HUES48 (cell line): ENCODE measurements at regions not wholly inside any gene's neighbourhood (a gene's known extent, or its start where the extent isn't known, plus 50 kb on each side); places are given as distances from the start of the nearest gene placed in this dataset.

Source experiments
- H3K27ac ChIP-seq: one replicate; pipeline ENCODE4 v1.7.0; 2013; ENCODE audit warnings: low read depth, low read length, inconsistent platforms
- H3K27me3 ChIP-seq: 2 replicates; pipeline ENCODE4 v1.6.1; 2013; ENCODE audit warnings: mild to moderate bottlenecking, low read length; ENCODE audit not compliant: control insufficient read depth, insufficient read depth
- H3K36me3 ChIP-seq: 2 replicates; pipeline ENCODE4 v1.6.1; 2013; ENCODE audit warnings: low read length; ENCODE audit not compliant: control insufficient read depth, insufficient read depth
- H3K4me1 ChIP-seq: 2 replicates; pipeline ENCODE4 v1.6.1; 2013; ENCODE audit warnings: mild to moderate bottlenecking, low read length; ENCODE audit not compliant: control insufficient read depth, insufficient read depth
- H3K4me3 ChIP-seq: 2 replicates; pipeline ENCODE4 v1.5.1; 2013; ENCODE audit warnings: mild to moderate bottlenecking, low read depth, low read length
- H3K9ac ChIP-seq: 2 replicates; pipeline ENCODE4 v1.6.1; 2013; ENCODE audit warnings: mild to moderate bottlenecking, low read depth, low read length, moderate library complexity
- H3K9me3 ChIP-seq: 2 replicates; pipeline ENCODE4 v1.6.1; 2013; ENCODE audit warnings: low read length; ENCODE audit not compliant: control insufficient read depth, insufficient read depth

DNA sequence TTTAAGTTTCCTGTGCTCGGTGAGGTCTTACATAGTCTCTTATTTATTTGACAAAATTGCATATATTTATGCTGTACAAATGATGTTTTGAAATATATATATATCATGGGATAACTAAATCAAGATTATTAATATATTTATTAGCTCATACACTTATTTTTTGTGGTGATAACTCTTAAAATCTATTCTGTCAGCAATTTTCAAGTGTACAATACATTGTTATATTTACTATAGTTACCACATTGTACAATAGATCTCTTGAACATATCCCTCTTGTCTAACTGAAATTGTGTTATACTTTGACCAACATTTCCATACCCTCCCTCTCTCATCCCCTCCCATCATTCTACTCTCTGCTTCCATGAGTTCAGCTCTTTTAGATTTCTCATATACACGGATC lies 516.6 kb upstream of the LCORL start:
- H3K4me1 ChIP-seq, result no peaks in the 10 kb centered on the region
- no peak overlapping the region for H3K4me3 ChIP-seq
- no peak overlapping the region for H3K9ac ChIP-seq
- no peaks in the 10 kb centered on the region for H3K27me3 ChIP-seq
- no peak overlapping the region for H3K27ac ChIP-seq
- no peaks in the 10 kb centered on the region for H3K9me3 ChIP-seq
- no peaks in the 10 kb centered on the region for H3K36me3 ChIP-seq

DNA sequence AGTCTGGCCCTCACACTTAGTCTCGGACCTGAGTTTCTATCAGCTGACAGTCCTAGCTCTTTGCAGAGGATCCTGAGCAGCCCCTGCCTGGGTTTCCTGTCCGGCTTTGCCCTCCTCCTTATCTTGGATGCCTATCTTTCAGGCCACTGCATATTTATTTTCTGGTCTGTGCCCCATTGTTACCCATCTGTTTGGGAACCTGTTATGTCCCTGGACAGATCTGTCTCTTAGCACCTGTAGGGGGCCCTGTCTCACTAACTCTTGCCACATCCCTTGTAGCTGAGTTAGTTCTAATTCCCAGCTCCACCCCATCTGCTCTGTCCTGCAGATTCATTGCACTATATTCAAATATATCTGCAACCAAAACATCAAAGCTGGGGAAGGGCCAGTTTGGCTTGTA lies 514.9 kb upstream of the LCORL start:
- Histone ChIP-seq H3K4me1 (no peaks in the 10 kb centered on the region), H3K4me3 (no peak overlapping the region), H3K9me3 (no peaks in the 10 kb centered on the region), H3K27me3 (no peaks in the 10 kb centered on the region), H3K9ac (no peak overlapping the region), H3K36me3 (no peaks in the 10 kb centered on the region), H3K27ac (no peak overlapping the region)

DNA sequence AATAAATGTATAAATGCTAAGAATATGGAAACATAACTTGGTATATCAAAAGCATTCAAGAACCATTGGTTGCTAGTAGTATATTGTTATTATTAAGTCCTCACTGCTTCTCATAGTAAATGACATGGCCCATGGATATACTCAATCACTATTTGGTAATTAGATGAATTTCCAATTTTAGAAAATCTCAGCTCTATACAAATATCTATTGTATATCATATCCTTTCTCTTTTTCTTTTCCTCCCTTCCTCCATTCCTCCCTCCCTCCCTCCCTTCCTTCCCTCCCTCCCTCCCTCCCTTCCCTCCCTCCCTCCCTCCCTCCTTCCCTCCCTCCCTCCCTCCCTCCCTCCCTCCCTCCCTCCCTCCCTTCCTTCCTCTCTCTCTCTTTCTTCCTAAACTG lies 514.4 kb upstream of the LCORL start:
- H3K9me3 ChIP-seq, result no peaks in the 10 kb centered on the region
- H3K9ac ChIP-seq, result no peak overlapping the region
- no peak overlapping the region for H3K4me3 ChIP-seq
- no peaks in the 10 kb centered on the region for H3K27me3 ChIP-seq
- no peaks in the 10 kb centered on the region for H3K36me3 ChIP-seq
- no peaks in the 10 kb centered on the region for H3K4me1 ChIP-seq
- H3K27ac ChIP-seq, result no peak overlapping the region

DNA sequence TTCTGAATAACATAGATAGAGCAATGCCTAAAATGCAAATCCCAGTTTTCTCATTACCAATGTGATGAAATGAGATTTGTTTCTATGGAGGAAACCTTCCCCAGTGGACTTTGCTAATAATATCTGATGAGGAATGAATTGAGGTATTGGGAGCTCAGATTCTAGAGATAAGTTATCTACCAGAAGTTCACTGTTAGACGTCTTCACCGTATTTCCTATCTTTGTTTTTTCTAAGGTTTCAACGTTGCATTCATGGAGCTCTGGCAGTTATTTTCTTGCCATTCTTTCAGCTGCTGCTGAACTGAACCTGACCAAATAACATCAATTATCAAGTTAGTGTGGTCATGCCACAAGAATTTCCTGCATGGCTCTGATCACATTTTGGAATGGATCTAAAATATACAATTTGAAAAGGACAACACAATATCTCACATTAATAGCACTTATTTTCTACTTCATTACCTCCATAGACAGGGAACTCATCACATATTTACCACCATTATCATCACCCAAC lies 511.8 kb upstream of the LCORL start:
- no peak overlapping the region for H3K27ac ChIP-seq
- no peak overlapping the region for H3K4me3 ChIP-seq
- H3K9ac ChIP-seq, result no peak overlapping the region
- H3K27me3 ChIP-seq, result no peaks in the 10 kb centered on the region
- H3K36me3 ChIP-seq, result no peaks in the 10 kb centered on the region
- no peaks in the 10 kb centered on the region for H3K4me1 ChIP-seq
- H3K9me3 ChIP-seq, result no peaks in the 10 kb centered on the region

DNA sequence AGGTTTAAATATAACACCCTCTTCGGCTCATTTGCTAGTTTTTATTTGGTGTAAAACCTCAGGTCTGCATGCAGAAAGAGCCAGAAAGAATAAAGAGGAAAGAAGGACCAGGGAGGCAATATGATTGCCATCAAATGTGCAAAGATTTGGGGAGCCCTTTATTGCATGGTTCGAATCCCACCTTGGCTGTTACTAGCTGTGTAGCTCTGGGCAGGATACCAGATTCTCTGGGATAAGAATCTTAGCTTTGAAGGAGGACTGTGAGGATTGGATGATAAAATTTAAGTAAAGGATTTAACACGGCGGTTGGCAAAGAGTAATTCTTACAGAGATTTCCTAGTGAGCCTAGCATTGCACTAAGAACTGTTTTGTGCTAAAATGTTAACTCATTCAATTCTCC lies 510.2 kb upstream of the LCORL start:
- Histone ChIP-seq H3K9ac (no peak overlapping the region), H3K27me3 (no peaks in the 10 kb centered on the region), H3K36me3 (no peaks in the 10 kb centered on the region), H3K4me3 (no peak overlapping the region), H3K4me1 (no peaks in the 10 kb centered on the region), H3K9me3 (no peaks in the 10 kb centered on the region), H3K27ac (no peak overlapping the region)

DNA sequence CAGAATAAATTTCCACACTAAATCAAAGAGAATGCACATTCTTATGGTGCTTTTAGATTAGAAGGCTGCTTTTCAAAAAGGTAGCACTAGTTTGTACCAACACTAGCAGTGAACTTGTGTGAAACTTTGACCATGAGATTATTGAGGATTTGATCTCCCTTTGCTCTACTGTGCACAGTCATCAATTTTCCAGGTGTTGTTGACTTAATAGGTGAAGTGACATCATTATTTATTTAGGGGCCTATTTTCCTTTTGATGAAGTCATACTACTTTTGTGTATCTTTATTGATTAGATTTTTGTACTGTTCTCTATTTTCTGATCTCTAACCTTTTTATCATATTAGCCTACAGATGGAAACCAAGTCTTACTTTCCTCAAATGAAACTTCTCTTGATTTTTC lies 507.9 kb upstream of the LCORL start:
- Histone ChIP-seq H3K4me3 (no peak overlapping the region), H3K9ac (no peak overlapping the region)

DNA sequence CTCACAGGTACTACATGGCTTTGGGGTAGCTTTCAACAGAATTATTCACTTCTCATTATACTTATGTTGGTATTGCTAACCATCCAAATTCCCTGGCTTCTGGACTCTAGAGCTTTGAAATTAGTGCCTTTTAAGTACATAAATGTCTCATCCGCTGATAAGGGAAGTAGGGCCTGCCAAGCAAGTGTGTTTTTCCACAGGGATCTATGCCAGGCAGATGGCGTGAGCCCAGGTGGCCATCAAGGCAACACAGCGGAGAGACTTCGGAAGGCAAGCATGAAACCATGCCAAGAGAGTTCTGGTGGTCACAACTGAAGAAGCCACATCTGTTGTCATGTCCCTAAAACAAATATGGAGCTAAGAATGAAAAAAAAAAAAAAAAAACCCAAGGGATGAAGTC lies 503.1 kb upstream of the LCORL start:
- Histone ChIP-seq H3K27ac (no peak overlapping the region), H3K9me3 (no peaks in the 10 kb centered on the region), H3K4me1 (no peaks in the 10 kb centered on the region), H3K9ac (no peak overlapping the region), H3K36me3 (no peaks in the 10 kb centered on the region), H3K4me3 (no peak overlapping the region), H3K27me3 (no peaks in the 10 kb centered on the region)

More for the DNA sequence above, 507.9 kb upstream of the LCORL start:
- Histone ChIP-seq H3K9me3 (no peaks in the 10 kb centered on the region), H3K27ac (no peak overlapping the region), H3K4me1 (no peaks in the 10 kb centered on the region), H3K36me3 (no peaks in the 10 kb centered on the region), H3K27me3 (no peaks in the 10 kb centered on the region)

DNA sequence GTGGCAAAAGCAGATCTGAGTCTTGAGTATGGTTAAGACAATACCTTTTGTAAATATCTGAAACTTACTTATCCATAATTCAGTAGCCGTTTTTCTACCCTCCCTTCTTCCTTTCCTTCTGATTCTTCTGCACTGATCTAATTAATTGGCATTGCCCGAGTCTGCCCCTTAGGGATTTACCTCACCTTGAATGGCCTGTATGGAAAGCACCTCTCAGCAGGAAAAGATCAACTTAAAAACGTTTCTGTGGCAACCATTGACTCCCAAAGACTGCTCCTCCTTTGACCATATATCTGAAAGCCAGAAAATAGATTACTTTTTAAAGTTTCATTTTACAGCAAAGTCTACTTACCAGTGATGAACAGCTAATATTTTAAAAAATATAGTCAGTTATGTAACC lies 496.5 kb upstream of the LCORL start:
- Histone ChIP-seq H3K36me3 (no peaks in the 10 kb centered on the region), H3K27me3 (peaks cover 30% of the 10 kb centered on the region), H3K27ac (no peak overlapping the region), H3K4me1 (peaks cover 4% of the 10 kb centered on the region; the same call in 1 of the 2 replicates), H3K9ac (no peak overlapping the region), H3K4me3 (no peak overlapping the region), H3K9me3 (no peaks in the 10 kb centered on the region)

DNA sequence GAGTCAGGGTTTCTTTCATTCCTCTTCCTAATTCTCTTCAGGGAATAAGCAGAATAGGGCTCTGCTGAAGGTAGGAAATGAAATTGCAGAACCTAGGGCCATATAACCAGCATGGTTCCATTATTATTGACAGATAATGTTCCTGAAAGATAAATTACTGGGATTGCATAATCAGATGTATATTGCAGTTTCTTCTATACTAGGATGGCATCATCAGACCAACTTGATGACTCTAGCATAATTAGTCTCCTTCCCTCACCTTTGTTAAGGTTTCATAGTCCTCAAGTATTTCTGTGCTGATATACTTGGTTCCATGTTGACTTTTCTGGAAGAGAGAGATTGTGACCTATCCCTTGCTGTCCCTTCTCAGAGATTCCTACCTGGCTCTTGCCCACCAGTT lies 492.3 kb upstream of the LCORL start:
- H3K9me3 ChIP-seq, result no peaks in the 10 kb centered on the region
- H3K4me1 ChIP-seq, result peaks cover 8% of the 10 kb centered on the region; the same call in 1 of the 2 replicates
- H3K27ac ChIP-seq, result no peak overlapping the region
- H3K9ac ChIP-seq, result no peak overlapping the region
- H3K4me3 ChIP-seq, result no peak overlapping the region
- H3K36me3 ChIP-seq, result no peaks in the 10 kb centered on the region
- peaks cover 23% of the 10 kb centered on the region for H3K27me3 ChIP-seq

DNA sequence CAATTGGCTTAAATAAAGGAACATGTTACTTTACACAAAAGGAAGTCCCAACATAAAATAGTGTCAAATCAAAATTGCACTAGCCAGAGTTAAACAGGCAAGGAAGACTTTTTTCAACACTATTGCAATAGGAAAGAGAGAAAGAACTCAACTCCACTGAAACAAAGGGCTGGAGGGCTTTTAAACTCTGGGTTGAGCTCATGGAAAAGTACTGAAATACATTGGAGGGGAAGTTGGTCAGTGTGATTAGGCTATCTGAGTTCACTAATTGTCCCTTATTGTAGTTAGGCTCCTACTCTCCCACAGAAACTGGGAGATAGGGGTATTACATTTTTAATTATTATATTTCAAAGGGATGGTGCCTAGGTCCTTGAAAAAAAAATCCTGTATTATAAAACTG lies 491.2 kb upstream of the LCORL start:
- H3K9me3 ChIP-seq, result no peaks in the 10 kb centered on the region
- H3K27ac ChIP-seq, result no peak overlapping the region
- H3K4me1 ChIP-seq, result peaks cover 6% of the 10 kb centered on the region; the same call in 1 of the 2 replicates
- H3K36me3 ChIP-seq, result no peaks in the 10 kb centered on the region
- peaks cover 12% of the 10 kb centered on the region for H3K27me3 ChIP-seq
- no peak overlapping the region for H3K4me3 ChIP-seq
- no peak overlapping the region for H3K9ac ChIP-seq

DNA sequence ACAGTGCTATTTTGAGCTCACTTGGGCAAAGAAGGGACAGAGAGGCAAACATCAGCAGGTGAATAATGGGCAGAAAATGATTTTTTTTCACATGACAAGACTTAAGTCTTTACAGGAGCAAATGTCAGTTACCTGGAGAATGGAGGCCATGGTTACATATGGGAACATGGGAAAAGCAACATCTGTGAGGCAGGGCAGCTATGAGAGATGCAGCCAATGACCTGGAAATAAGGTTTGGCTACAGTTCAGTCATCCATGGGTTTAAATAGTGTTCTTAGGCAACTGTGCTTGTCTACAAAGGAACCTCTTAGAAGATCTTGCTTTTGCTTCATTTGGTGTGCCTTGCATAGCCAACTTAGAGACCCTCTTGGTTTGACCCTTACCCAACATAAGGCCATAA lies 490.2 kb upstream of the LCORL start:
- peaks cover 6% of the 10 kb centered on the region; the same call in 1 of the 2 replicates for H3K4me1 ChIP-seq
- peaks cover 2% of the 10 kb centered on the region for H3K27me3 ChIP-seq
- no peak overlapping the region for H3K4me3 ChIP-seq
- H3K27ac ChIP-seq, result no peak overlapping the region
- no peaks in the 10 kb centered on the region for H3K9me3 ChIP-seq
- H3K36me3 ChIP-seq, result no peaks in the 10 kb centered on the region
- H3K9ac ChIP-seq, result no peak overlapping the region

DNA sequence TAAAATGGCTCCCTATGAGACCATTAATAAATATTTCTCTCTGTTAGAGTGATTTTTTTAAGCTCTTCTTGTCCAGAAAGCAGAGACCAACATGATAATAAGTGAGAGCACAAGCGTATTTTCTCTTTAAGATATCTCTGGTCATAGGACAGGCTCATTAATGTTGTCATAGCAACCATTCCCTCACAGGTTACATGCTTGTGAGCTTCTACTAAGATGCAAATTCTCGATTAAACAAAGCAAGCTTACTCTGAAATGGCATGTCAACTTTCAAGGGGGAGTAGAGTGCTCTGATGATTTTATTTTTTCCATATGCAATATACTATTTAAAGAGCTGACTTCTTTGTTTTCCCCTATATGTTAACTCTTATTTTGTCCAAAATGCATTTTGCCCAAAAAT lies 487.2 kb upstream of the LCORL start:
- no peak overlapping the region for H3K9ac ChIP-seq
- no peaks in the 10 kb centered on the region for H3K9me3 ChIP-seq
- no peak overlapping the region for H3K4me3 ChIP-seq
- no peaks in the 10 kb centered on the region for H3K36me3 ChIP-seq
- no peaks in the 10 kb centered on the region for H3K27me3 ChIP-seq
- H3K27ac ChIP-seq, result no peak overlapping the region
- H3K4me1 ChIP-seq, result peaks cover 6% of the 10 kb centered on the region; the same call in 1 of the 2 replicates
